SKM-1 treated with dmso at 0.1 percent for 144 hours (cell line): ENCODE measurements at regions not wholly inside any gene's neighbourhood (a gene's known extent, or its start where the extent isn't known, plus 50 kb on each side); places are given as distances from the start of the nearest gene placed in this dataset.
"Not testable (repeated sequence)": the region's sequence is repeated elsewhere in the genome, so short reads cannot be mapped to it uniquely, and the experiment has no call there.

Experiments used
- DNase-seq: peaks from one replicate; lab custom pipeline; 2025; ENCODE audit not compliant: unreplicated experiment; lab: John Stamatoyannopoulos, UW

DNA sequence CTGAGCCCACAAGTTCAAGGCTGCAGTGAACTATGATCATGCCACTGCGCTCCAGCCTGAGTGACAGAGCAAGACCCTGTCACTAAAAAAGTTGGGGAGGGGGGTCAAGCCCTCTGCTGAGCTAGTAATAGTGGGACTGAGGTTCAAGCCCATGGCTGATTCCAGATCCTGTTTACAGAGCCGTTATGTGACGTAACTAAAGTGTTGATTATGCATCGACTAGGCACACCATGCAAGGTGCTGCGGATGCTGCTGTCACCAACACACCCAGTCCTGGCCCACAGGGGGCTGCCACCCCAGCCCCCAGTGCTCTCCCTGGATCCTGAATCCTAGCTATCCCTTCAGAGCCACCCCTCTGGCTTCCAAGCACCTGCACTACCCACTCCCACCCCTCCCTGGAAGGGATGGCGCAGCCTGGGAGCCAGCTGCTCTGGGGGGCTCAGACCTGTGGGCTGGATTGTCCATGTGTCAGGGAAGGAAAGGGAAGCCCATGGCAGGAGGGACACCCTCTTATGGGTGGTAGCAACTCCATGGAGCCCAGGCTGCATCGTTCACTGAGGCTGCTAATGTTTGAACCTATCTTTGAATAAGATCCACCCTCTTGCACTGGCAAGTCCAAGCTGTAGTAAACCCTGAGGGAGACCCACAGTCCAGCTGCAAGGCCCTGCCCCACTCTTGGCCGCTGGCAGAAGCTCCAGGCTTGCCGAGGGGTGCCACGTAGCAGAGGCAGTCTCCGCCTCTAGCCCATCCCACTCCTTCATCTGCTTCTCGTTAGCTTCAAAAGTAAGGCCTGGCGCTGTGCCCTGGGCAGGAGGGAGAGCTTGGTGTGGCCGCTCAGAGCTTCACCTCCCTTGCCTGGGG lies 95.0 kb downstream of the SNX5 start:
- DNase-seq, result no peak

DNA sequence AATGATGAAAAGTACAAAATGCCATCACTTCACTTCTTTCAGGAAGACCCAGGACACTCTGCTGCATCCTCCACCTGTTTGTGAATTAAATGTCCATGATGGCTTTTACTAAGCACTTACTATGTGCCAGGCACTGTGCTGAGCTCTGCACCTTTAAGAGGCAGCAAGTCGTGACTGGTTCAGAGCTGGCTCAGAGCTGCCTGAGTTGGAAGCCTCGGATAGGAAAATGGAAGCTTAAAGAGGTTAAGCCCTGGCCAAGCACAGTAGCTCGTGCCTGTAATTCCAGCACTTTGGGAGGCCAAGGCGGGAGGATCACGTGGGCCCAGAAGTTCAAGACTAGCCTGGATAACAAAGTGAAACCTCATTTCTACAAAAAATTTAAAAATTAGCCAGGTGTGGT lies 95.6 kb downstream of the SNX5 start:
- no peak for DNase-seq

DNA sequence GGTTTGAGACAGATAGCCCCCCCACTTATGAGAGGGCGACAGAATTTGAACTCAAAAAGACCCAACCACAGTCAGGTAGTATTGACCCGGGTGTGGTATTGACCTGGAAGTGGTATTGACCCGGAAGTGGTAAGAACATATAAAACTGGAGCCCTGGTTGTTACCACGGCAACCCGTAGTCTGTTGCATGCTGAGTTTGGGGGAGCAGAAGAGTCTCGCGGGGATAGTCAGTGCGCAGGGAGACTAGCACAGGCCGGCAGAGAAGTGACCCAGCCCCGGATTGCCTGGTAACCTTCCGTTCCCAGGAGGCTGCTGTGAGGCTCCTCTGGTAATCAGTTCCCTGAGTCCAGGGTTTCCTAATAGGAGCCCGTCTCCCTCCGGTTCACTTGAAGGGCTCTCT lies 96.2 kb downstream of the SNX5 start:
- DNase-seq, result no peak

DNA sequence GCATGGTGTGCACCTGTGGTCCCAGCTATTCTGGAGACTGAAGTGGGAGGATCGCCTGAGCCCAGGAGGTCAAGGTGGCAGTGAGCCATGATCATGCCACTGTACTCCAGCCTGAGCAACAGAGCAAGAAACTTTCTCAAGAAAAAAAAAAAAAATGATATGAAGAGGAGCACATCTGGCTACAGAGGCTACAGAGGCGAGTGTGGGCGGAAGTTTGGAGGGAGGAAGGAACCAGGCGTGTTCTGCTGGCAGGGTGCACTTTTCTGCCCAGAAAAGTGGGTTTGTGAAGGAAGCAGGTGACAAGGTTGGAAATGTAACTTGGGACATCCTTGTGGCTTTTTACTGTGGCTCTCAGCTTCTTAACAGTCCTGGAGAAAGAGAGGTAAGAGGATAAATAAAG lies 96.7 kb downstream of the SNX5 start:
- no peak for DNase-seq

DNA sequence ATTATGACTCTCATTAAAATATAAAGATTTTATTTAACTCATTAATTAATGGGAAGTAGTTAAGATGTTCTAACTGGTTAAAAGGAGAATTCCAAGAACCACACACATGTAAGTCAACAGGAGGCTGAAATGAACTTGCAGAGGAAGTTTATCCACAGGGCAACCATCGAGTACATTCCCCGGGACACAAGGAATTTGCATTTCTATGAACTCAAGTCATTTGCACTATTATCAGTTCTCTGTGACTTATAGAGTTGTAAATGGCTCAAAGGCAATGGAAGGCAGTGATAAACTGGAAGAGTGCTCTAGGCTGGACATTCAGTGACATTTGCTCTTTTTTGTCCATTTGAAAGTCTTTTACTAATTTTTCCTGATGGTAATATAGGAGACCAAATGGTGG lies 97.4 kb downstream of the SNX5 start:
- DNase-seq, result no peak

DNA sequence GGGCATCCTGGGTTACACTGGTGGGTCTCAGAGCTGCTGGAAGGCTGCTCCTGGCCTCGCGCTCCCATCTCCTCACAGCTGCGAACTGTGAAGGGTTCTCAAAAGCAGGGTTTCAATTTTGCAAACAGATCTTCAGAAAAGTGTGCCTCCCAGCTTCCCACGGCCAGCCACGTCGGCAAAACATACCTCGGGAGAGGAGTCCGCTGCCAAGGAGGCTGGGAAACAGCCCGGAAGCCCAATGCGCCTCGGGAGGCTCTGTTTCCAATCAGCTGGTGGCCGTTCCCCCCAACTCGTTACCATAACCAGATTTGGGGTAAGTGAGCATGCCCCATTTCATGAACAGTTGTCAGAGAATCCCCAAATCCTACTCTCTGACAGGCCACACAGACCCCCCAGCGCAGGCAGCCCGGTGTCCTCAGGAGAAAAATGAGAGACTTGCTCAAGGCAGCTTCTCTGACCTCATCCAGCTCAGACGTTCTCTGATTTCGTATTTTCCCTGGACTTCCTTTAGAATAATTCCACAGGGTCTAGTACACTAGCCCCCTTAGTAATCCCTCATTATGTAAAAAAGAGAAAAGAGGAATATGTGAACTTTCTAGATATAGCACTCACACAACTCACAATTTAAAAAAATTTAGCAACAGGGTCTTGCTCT lies 98.4 kb downstream of the SNX5 start:
- no peak for DNase-seq

DNA sequence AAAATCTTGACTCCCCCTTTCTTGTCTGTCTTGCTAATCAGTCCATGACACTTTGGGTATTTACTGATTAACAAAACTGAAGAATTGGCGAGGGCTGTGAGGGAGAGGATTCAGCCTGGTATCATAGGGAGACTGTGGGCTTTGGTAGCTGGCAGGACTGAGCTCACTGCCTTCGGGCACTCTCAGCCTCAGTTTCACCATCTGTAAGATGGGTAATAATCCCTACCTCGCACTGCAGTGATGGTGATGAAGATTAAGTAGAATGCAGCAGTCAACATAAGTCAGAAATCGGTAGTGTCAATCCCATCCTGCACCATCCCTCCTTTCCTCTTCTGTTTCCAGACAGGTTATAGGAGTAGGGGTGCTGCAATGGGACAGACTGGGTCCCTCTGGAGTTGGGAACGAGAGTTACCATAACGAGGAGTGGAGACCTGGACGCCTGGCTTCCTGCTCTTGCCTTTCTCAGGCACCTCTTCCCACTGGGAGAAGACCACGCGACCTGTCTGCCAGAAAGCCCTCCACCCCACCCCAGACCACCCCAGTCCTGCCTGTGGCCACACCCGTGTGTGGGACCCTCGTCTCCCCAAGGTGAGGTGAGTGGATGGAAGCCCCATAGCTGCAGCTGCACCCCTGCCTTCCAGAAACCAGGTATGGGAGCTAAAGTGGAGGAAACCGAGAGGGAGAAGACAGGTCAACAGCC lies 99.1 kb downstream of the SNX5 start:
- no peak for DNase-seq

DNA sequence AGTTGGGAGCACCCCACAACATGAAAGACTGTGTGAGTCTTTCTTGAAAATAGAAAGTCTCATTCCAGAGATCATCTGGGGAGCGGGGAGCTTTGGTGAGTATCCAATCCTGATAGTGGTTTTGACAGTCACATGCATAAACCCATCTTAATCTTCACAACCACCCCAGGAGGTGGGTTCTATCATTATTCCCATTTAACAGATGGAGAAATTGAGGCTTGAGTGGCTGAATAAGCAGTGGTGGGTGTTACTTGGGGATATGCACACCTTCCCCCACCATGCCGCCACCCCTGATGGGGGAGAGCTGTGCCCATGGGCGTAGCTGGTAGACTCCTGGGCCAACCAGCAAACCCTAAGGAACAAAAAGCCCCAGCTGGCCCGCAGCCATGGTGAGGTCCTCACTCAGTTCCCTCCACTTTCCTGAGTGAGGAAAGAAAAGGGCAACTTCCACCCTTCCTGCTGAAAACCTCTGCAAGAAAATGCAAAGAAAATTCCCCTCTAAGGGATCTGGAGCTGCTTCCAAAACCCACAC lies 99.8 kb downstream of the SNX5 start:
- DNase-seq, result no peak

DNA sequence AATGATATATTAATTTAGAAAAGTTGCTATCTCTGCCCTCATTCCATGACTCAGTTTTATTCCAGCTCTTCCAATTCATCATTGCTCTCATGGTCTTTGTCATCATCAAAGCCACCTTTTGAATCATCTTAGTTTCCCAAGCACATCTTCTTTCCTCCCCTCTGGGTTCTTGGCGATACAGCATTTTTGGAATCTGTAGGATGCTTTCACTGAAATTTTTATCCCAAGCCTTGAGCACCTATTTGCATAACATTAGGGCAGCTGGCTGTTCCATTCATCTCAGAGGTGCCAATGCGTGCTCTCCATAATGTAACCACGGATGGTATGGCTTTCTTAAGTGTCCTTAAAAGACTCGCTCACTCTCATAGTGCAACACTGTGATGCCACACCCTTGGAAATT lies 100.4 kb downstream of the SNX5 start:
- DNase-seq, result no peak

DNA sequence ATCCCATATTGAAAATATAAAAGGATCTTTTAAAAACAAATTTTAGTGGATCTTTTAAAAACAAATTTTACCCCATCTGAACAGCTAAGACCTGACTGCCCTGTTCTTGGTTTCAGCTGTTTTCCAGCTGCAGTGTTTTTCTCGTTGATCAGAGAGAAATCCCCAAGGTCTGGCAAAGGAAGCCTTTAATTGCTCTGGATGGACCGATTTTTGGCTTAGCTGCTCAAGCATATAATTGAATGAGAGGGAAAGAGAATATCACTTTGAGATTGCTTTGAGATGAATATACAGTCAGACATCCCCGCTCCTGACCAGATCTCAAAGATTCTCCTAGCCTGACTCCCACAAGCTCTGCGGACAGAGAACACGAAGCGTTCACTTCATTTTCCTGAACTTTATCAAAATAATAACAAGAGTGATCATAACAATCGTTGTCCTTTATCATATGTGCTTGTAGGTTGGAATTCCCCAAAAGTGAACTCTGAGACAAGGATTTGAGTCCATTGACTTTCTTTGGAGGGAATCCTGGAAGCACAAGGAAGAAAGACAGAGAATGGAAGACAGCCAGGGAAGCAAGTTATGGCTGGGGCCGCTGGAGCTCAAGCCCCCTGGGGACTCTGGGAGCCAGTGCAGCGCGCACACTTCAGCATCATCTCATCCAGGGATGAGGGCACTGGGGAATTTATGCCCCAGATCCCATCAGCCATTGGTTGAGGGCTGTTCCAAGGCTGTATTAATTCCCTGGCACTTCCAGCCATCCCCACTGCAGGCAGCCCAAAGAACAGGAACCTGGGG lies 101.3 kb downstream of the SNX5 start:
- no peak for DNase-seq

DNA sequence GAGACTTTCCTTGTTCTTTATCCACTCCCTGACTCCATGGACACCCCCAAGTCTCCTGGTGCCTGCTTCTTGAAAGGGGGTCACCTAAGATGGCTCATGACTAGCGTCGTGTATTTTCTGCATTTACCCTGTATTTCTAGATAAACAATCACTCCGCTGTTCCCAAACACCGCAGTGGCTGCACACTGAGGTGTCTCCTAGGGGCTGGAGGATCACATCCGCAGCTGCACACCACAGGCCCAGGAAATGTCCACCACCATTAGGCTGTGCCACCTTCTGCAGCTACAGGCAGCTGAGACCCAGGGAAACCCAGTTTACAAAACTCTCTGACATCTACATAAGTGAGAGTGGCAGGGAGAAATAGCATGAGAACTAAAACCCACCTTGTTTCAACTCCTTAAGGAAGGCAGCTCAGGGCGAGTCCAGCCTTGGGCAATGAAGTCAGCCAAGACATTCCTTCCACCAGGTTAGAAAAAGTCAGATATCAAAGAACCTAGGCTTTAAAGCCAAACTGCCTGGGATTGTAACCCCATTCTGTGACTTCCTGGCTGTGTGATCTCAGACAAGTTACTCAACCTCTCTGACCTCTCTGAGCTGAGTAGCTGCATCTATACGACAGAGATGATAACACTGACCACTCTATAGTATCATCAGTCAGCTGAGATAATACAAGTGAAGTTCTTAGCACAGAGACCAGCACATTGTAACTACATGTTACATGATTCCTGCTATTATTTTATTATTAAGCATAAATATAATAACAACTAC lies 102.2 kb downstream of the SNX5 start:
- DNase-seq, result no peak

DNA sequence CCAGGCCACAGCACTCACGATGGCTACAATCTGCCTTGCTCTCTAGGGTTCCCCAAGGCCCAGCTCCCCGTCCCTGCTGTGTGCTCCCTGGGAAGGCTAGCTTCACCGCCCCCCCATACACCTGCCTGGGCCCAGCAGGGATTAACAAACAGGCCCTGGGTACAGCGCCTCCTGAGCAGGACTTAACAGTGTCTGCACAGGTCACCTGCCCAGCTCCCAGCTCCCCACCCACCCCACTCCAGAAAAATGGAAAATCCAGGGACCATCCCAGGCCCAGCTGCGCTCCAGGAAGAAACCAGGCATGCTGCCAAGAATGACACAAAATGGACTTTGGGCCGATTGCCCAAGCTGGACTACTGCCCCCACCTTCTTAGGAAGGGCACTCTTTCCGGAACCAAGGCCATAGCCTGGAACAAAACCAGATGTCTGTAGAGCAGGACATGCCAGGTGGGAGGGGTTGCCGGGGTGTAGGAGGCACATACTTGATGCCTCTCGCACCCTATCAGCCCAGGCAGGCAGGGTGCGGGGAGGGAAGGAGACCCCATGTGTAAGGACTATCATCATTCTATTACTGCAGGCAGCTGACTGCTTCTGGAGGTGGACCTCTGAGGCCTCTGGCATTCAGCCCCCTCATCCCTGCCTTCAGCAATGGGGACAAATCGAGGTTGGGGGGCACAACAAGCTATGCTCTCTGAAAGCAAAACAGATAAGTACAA lies 104.9 kb downstream of the SNX5 start:
- no peak for DNase-seq

DNA sequence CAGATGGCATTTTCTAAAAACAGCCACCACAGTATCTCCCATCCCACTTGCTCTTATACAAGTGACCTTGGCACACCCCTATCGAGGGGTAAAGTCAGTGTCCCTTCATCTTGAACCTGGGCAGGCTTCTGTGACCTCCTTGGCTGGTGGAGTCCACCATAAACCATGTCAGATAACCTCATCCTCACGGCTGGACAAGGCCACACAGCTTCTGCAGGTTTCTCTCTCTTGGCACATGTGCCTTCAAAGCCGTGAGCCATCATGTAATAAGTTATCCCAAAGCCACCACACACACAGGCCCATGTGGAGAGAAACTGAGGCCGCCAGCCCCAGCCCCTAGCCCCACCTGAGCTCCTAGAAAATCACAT lies 105.4 kb downstream of the SNX5 start:
- no peak for DNase-seq

DNA sequence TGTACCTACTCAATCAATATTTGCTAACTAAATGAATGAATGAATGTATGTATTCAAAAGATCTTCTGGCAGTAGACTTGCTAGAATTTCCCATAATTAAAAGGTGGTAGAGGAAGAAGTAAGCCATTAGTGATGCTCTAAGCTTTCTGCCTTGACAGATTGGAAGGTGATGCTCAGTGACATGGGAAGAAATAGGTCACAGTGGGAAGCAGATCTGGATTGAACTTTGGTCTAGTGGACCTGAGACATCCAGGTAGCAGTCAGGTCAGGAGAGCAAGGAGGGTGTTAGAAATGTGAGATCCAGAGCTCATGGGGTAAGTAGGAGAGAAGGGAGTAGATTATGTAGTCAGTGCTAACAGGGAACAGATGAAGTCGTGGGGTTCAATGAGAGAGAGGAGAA lies 106.4 kb downstream of the SNX5 start:
- no peak for DNase-seq

DNA sequence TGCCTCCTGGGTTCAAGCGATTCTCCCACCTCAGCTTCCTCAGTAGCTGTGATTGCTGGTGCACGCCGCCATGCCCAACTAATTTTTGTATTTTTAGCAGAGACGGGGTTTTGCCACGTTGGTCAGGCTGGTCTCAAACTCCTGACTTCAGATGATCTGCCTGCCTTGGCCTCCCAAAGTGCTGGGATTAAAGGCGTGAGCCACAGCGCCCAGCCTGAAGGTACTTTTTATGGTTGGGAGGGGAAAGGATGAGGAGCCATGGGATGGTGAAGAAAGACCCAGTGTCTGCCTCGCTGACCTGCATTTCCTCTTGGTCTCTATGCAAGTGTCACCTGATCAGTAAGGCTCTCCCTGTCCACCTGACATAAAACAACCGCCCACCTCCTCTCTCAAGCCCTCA lies 107.0 kb downstream of the SNX5 start:
- not testable (repeated sequence) for DNase-seq

DNA sequence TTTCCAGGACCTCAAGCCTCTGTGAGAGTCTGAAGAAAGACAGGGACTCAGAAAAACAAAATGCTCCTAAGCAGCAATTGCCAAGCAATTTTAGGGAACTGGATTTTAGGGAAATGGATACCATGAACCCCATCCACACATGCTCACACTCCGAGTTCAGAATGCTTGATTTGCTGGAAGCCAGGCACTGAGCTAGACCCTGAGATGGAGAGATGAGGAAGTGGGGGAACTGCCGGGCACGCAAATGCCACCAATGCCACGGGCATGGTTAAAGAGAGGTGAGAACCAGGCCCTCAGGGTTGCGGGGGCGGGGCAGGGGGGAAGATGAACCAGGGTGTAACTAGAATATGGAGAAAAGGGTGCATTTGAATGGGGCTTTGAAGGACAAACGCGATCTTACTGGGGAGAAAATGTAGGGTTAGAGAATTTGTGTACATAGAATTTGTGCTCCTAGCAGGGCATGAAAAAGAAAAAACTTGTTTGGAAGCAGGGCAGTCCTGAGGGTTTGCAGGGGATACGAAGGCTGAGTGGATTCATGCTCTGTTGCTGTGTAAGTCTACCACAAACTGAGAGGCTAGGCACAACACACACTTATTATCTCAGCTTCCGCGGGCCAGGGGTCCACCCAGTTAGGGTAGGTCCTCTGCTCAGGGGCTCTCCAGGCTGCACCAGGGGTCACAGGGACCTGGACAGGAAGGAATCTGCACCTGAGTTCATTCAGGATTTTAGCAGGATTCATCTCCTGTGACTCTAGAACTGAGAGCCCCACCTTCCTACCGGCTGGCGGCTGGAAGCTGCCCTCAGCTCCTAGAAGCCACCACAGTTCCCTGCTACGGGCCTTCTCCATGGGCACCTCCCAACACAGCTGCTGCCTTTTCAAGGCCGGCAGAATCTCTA lies 108.0 kb downstream of the SNX5 start:
- DNase-seq, result no peak

DNA sequence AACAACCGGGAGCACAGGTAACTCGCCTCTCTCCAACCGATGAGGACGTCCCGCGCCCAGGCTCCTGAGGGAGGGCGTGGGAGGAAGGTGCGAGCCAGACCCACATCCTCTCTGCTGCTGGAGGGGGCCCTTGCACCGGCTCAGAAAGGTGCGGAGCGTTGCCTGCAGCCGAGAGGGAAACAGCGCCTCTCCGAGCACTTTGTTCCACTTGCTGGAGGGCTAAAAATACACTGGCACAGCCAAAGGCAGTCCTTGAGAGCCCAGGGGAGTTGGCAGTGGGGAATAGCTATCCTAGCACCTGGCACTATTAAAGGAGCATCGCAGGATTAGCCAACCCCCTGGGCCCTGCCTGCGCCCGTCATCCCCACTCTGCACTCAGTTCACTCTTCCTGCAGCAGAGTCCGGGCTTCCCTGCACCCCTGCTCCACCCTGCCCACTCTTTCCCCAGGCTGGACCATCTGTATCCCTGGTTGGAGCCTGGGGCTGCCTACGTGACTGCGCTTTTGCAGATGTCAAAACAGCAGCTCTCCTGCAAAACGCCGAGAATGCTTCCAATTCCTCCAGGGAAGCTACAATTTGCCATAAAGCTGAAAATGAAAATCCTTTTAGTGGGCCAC lies 108.9 kb downstream of the SNX5 start:
- DNase-seq, result no peak

DNA sequence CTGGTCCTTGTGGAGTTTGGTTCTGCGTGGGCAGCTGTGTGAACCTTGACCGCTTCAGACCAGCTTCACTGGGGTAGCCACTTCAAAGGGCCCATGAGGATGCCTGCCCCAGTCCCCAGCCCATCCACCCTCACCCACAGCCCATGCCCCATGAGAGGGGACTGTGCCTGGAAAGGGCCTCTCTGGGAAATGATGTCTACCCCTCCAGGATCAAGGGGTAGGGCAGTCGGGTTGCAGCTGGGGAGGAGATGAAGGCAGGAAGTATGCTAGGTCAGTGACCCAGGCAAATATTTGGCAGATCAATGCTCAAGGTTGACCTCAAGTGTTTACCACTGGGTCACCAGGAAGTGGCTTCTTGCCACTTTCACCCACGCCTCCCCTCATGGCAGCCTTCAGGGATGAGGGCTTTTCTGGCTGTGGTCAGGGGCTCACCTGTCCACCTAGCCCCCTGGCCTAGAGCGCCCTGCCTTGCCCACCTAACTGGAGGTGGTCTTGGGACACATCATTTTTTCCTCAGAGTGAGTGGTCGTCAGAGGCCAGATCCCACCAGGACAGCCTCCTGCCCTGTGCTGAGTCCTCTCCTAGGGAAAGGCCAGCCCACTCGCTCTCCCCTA lies 109.5 kb downstream of the SNX5 start:
- no peak for DNase-seq
